ENCODE measurements at regions not wholly inside any gene's neighbourhood (a gene's known extent, or its start where the extent isn't known, plus 50 kb on each side); places are given as distances from the start of the nearest gene placed in this dataset.
"Not testable (repeated sequence)": the region's sequence is repeated elsewhere in the genome, so short reads cannot be mapped to it uniquely, and the experiment has no call there.

DNA sequence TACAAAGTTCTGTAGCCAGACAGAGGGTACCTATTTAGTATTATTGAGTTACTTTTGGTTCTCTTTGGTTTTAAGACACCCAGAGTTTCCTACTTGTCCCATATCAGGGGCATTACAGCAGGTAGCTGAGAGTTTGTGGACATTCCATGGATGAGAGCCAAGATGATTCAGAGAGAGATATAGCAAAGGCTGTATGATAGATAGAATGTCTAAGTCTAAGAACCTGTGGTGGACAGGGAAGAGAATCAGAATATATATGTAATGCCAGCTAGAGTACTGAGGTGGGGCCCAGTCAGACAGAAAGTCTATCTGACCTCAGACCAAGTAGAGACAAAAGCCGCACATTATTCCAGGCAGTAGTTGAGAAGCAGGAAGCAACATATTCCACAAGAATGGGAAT, 471.8 kb upstream of the CHD1 start:
- not testable (repeated sequence) for H3K4me3 ChIP-seq; H3K27ac ChIP-seq; DNase-seq (ENCODE audit: low spot score)

DNA sequence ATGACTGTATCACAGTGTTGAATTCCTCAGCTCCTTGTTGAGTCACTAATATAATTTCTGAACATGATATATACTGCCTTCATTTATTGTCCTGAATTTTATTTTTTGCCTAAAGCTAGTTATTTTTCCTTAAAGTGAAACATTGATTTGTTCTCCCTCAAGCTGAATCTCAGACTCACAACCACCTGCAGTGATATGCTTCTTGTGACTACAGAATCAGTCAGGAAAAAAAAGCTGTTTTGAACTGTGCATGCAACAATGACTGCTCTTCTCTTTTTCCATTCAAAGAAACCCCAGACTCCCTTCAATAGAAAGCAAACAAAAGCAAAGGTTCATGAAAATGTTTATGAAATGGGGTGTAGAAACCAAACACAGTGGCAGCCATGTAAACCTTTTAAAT, 470.2 kb upstream of the CHD1 start:
- no peak overlapping the region for H3K27ac ChIP-seq
- TF ChIP-seq CTCF (IDR thresholded peaks at IDR 0.05) = no peak
- H3K4me3 ChIP-seq = no peak overlapping the region
- no peak for DNase-seq (ENCODE audit: low spot score)

- DNase-seq (ENCODE audit: low spot score) = no peak
- no peak overlapping the region for H3K27ac ChIP-seq
- H3K4me3 ChIP-seq = no peak overlapping the region
- TF ChIP-seq CTCF (IDR thresholded peaks at IDR 0.05) = no peak
Measured at GRCh38 chr5:99386406-99387077, 457.7 kb upstream of the CHD1 start.

GRCh38 chr5:99379187-99379586, 450.4 kb upstream of the CHD1 start:
- Histone ChIP-seq H3K4me3 (no peak overlapping the region), H3K27ac (no peak overlapping the region)
- no peak for DNase-seq (ENCODE audit: low spot score)
- no peak for TF ChIP-seq CTCF (IDR thresholded peaks at IDR 0.05)

DNA sequence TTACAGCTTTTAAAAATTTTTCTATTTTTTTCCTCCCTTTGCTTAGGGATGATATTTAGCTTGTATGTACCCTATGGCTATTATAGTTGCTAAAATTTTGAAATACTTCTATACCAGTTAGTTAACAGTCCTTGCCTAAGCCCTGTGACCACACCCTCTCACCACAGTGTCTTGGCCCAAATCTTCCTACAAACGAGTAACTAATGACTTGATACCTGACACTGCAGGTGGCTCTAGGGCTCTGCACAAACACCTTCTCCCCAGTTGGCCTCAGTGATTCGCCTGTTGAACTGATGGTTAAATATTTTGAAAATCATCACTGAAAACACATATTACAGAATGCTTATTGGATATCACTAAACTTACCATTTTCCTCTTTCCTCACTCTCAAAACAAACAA, 449.6 kb upstream of the CHD1 start:
- TF ChIP-seq CTCF (IDR thresholded peaks at IDR 0.05) = no peak
- DNase-seq (ENCODE audit: low spot score) = no peak
- no peak overlapping the region for H3K4me3 ChIP-seq

DNA sequence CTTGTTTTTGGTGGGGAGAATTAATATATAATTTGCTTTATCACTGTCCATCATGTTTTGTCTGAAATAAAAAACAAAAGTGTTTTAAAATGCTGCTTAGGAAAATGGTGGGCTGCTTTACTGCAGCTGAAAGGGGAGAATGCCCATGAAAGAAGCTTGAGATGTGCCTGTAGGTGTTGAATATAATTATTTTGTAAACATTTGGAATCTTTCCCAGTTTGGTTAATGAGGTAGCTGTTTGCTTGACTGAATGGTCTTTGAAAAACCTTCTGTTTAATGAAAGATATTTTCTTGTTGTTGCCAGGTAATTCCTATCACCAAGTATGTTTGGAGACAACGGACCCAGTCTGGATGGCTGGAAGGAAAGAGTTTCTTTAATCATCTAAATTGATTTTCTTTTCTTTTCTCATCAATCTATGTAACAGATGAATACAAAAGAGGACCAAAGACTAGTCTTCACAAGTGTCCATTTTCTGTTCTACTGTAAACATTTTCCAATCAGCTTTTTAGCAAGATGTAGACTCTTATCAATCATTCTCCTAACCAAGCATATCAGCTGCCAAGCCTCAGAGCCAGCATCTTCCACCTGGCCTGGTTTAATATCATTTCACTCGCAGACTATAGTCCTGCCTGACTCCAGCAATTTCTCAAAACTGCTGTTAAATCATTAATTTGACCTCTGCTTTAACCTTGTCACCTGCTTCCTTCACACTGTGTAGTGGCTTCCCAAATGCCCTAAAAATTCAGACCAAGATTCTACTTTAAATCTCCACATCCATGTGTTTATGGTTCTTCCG, 441.2 kb upstream of the CHD1 start:
- Histone ChIP-seq H3K4me3 (no peak overlapping the region), H3K27ac (no peak overlapping the region)
- no peak for DNase-seq (ENCODE audit: low spot score)
- no peak for TF ChIP-seq CTCF (IDR thresholded peaks at IDR 0.05)

More for the DNA sequence above, 449.6 kb upstream of the CHD1 start:
- H3K27ac ChIP-seq = no peak overlapping the region

- no peak for TF ChIP-seq CTCF (IDR thresholded peaks at IDR 0.05)
- no peak for DNase-seq (ENCODE audit: low spot score)
- H3K4me3 ChIP-seq = no peak overlapping the region
- H3K27ac ChIP-seq = no peak overlapping the region
Measured at GRCh38 chr5:99368726-99369125, 439.9 kb upstream of the CHD1 start.
